Gastrocnemius medialis (tissue), 4 donors: ENCODE measurements at regions not wholly inside any gene's neighbourhood (a gene's known extent, or its start where the extent isn't known, plus 50 kb on each side); places are given as distances from the start of the nearest gene placed in this dataset.

Source experiments
- ATAC-seq, 2 donors: fragments of 150-250 bp; one replicate each; pipeline ENCODE4 v1.9.1; 2016
- DNase-seq, 2 donors: peaks; one replicate each; pipeline ENCODE4 v3.0.0-alpha.2; 2019
- H3K27ac ChIP-seq, 4 donors: fragments of 200-600 bp; sonication (generic); 1 replicate in 1 of 4; 2 replicates in 3 of 4; pipeline ENCODE4 v1.5.1; 2016 to 2018; ENCODE audit warnings: mild to moderate bottlenecking in 2 of 4, moderate library complexity in 1 of 4
- H3K27me3 ChIP-seq, 3 donors: fragments of 200-600 bp; sonication (generic) in 2 of 3; 1 replicate in 1 of 3; 2 replicates in 2 of 3; pipeline versions ENCODE4 v1.5.1 to v1.6.0; 2016 to 2019; ENCODE audit warnings: mild to moderate bottlenecking in 1 of 3, moderate library complexity in 1 of 3
- H3K36me3 ChIP-seq, 2 donors: fragments of 200-600 bp; sonication (generic) in 1 of 2; one replicate each; pipeline ENCODE4 v1.5.1; 2017 to 2018
- H3K4me1 ChIP-seq, 2 donors: fragments of 200-600 bp; sonication (generic) in 1 of 2; one replicate each; pipeline ENCODE4 v1.5.1; 2016 to 2017; ENCODE audit warnings: mild to moderate bottlenecking in 2 of 2
- H3K4me3 ChIP-seq, 4 donors: fragments of 200-600 bp; sonication (generic) in 3 of 4; 1 replicate in 1 of 4; 2 replicates in 3 of 4; pipeline ENCODE4 v1.5.1; 2016 to 2019; ENCODE audit warnings: mild to moderate bottlenecking in 2 of 4
- H3K9me3 ChIP-seq, 3 donors: fragments of 200-600 bp; sonication (generic) in 2 of 3; 1 replicate in 1 of 3; 2 replicates in 2 of 3; pipeline ENCODE4 v1.5.1; 2016 to 2019
- POLR2A ChIP-seq, 2 donors: fragments of 450-650 bp; IDR thresholded peaks; one replicate each; pipeline ENCODE4 v1.6.1; 2017; ENCODE audit warnings: antibody characterized with exemption in 2 of 2, mild to moderate bottlenecking in 2 of 2, moderate library complexity in 2 of 2
- in situ Hi-C, 4 donors: fragments of 200-750 bp; cut with MboI; loops; one replicate each; pipeline versions ENCODE4 v1.15.0 to v1.8.0; 2017; ENCODE audit warnings: low sequenced_read_pairs in 4 of 4
- intact Hi-C: fragments of 100-400 bp; cut with DNase I; formaldehyde crosslinking; loops from one replicate; pipeline ENCODE4 v1.15.1; 2023; ENCODE audit warnings: low total_unique reads
- TF ChIP-seq, protein P1 (sequence below), 5 experiments: fragments of 450-650 bp in 3 of 5; fragments of 200-600 bp in 2 of 5; sonication (generic) in 2 of 5; IDR thresholded peaks in 4 of 5; conservative IDR thresholded peaks in 1 of 5; 1 replicate in 4 of 5; 2 replicates in 1 of 5; pipeline ENCODE4 v1.5.1; 2016 to 2019; ENCODE audit warnings: antibody characterized with exemption in 5 of 5, mild to moderate bottlenecking in 3 of 5, moderate library complexity in 3 of 5

- TF ChIP-seq, protein P1, sequence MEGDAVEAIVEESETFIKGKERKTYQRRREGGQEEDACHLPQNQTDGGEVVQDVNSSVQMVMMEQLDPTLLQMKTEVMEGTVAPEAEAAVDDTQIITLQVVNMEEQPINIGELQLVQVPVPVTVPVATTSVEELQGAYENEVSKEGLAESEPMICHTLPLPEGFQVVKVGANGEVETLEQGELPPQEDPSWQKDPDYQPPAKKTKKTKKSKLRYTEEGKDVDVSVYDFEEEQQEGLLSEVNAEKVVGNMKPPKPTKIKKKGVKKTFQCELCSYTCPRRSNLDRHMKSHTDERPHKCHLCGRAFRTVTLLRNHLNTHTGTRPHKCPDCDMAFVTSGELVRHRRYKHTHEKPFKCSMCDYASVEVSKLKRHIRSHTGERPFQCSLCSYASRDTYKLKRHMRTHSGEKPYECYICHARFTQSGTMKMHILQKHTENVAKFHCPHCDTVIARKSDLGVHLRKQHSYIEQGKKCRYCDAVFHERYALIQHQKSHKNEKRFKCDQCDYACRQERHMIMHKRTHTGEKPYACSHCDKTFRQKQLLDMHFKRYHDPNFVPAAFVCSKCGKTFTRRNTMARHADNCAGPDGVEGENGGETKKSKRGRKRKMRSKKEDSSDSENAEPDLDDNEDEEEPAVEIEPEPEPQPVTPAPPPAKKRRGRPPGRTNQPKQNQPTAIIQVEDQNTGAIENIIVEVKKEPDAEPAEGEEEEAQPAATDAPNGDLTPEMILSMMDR (IDR thresholded peaks at IDR 0.05 in 4 of 5, conservative IDR thresholded peaks at IDR 0.05 in 1 of 5), result no peak
- TF ChIP-seq POLR2A (IDR thresholded peaks at IDR 0.05), result no peak
- in situ Hi-C loops, result no loop called here
- H3K4me3 ChIP-seq, result no peak overlapping the region
- no peaks in the 10 kb centered on the region for H3K9me3 ChIP-seq
- H3K27me3 ChIP-seq, result no peaks in the 10 kb centered on the region
- H3K4me1 ChIP-seq, result no peaks in the 10 kb centered on the region
- DNase-seq, result no peak
- no peaks in the 10 kb centered on the region for H3K36me3 ChIP-seq
- intact Hi-C loops, result no loop called here
- ATAC-seq, result no peak
- no peak overlapping the region for H3K27ac ChIP-seq
These were observed 163.6 kb upstream of the FAT1 start for GRCh38 chr4:186887291-186887700.

DNA sequence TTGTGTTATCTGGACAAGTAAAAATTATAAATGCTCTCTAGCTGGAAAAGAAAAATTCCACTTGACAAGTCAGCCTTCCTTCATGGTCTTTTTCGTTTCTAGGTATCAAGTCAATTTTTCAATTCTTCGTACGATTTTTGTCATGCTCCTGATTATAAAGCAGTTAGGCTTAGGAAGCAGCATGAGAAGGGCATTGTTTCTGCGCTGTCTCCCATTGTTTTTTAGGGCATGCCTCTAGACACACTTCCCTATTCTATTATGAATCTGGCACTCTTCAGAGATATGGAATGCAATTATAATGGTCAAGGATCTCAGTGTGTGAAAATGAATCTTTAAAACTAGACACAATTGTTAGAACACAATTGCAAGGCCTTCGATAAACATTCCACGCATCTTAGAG, 164.1 kb upstream of the FAT1 start:
- Histone ChIP-seq H3K4me1 (no peaks in the 10 kb centered on the region), H3K27ac (no peak overlapping the region), H3K4me3 (no peak overlapping the region), H3K27me3 (no peaks in the 10 kb centered on the region), H3K36me3 (no peaks in the 10 kb centered on the region), H3K9me3 (no peaks in the 10 kb centered on the region)
- TF ChIP-seq, protein P1 (IDR thresholded peaks at IDR 0.05 in 4 of 5, conservative IDR thresholded peaks at IDR 0.05 in 1 of 5), result no peak
- no peak for TF ChIP-seq POLR2A (IDR thresholded peaks at IDR 0.05)
- in situ Hi-C loops, result no loop called here
- DNase-seq (no peak), ATAC-seq (no peak)
- intact Hi-C loops, result no loop called here

GRCh38 chr4:186889876-186890643, 166.4 kb upstream of the FAT1 start:
- no peak overlapping the region for H3K27ac ChIP-seq
- H3K27me3 ChIP-seq, result no peaks in the 10 kb centered on the region
- no peak overlapping the region for H3K4me3 ChIP-seq
- in situ Hi-C loops (no loop called here), intact Hi-C loops (no loop called here)
- TF ChIP-seq, protein P1 (IDR thresholded peaks at IDR 0.05 in 4 of 5, conservative IDR thresholded peaks at IDR 0.05 in 1 of 5), result no peak
- no peak for TF ChIP-seq POLR2A (IDR thresholded peaks at IDR 0.05)
- no peaks in the 10 kb centered on the region for H3K36me3 ChIP-seq
- no peak for DNase-seq
- no peaks in the 10 kb centered on the region for H3K9me3 ChIP-seq
- no peaks in the 10 kb centered on the region for H3K4me1 ChIP-seq
- ATAC-seq, result no peak

- no peaks in the 10 kb centered on the region for H3K4me1 ChIP-seq
- no peaks in the 10 kb centered on the region for H3K9me3 ChIP-seq
- ATAC-seq (no peak), DNase-seq (no peak)
- H3K27ac ChIP-seq, result no peak overlapping the region
- no peaks in the 10 kb centered on the region for H3K36me3 ChIP-seq
- no peak for TF ChIP-seq POLR2A (IDR thresholded peaks at IDR 0.05)
- TF ChIP-seq, protein P1 (IDR thresholded peaks at IDR 0.05 in 4 of 5, conservative IDR thresholded peaks at IDR 0.05 in 1 of 5), result no peak
- intact Hi-C loops, result no loop called here
- no peak overlapping the region for H3K4me3 ChIP-seq
- in situ Hi-C loops, result no loop called here
- H3K27me3 ChIP-seq, result no peaks in the 10 kb centered on the region
These were observed 168.3 kb upstream of the FAT1 start for GRCh38 chr4:186891859-186892486.
